CD8-positive, alpha-beta memory T cell (primary cell): ENCODE measurements at regions not wholly inside any gene's neighbourhood (a gene's known extent, or its start where the extent isn't known, plus 50 kb on each side); places are given as distances from the start of the nearest gene placed in this dataset.

Experiments
- CTCF ChIA-PET: fragments of 350-600 bp; sonication (Branson Sonifier 250); formaldehyde crosslinking; loops from one replicate; lab custom pipeline; 2021; ENCODE audit warnings: antibody characterized with exemption; lab: Charles Lee
- POLR2A ChIA-PET: fragments of 350-600 bp; sonication (Branson Sonifier 250); formaldehyde crosslinking; loops from one replicate; lab custom pipeline; 2021; ENCODE audit warnings: antibody characterized with exemption; lab: Charles Lee
- DNase-seq, 5 donors: peaks; one replicate each; pipeline versions ENCODE4 v3.0.0 to v3.0.0-alpha.2; 2020 to 2022; ENCODE audit warnings: mixed read lengths in 1 of 5
- H3K27ac ChIP-seq: one replicate; pipeline ENCODE4 v1.7.0; 2013; ENCODE audit warnings: low read depth, mild to moderate bottlenecking, low read length, moderate library complexity
- H3K27me3 ChIP-seq: 2 replicates; pipeline ENCODE4 v1.7.0; 2013; ENCODE audit warnings: low read length, mild to moderate bottlenecking; ENCODE audit not compliant: insufficient read depth, poor library complexity, severe bottlenecking
- H3K36me3 ChIP-seq: 2 replicates; pipeline ENCODE4 v1.7.0; 2013; ENCODE audit warnings: mild to moderate bottlenecking, low read length, moderate library complexity; ENCODE audit not compliant: insufficient read depth
- H3K4me1 ChIP-seq: 2 replicates; pipeline ENCODE4 v1.7.0; 2013; ENCODE audit warnings: mild to moderate bottlenecking, low read length, moderate library complexity; ENCODE audit not compliant: insufficient read depth
- H3K4me3 ChIP-seq: 2 replicates; pipeline ENCODE4 v1.7.0; 2013; ENCODE audit warnings: mild to moderate bottlenecking, low read length
- H3K9me3 ChIP-seq: 2 replicates; pipeline ENCODE4 v1.7.0; 2013; ENCODE audit warnings: mild to moderate bottlenecking, low read length
- H3K27ac Mint-ChIP-seq, 8 donors: one replicate each; pipeline ENCODE4 v1.8.0; 2020 to 2021; ENCODE audit warnings: mixed read lengths in 8 of 8, mild to moderate bottlenecking in 6 of 8, inconsistent platforms in 3 of 8, moderate library complexity in 3 of 8
- H3K27me3 Mint-ChIP-seq, 2 donors: one replicate each; pipeline ENCODE4 v1.8.0; 2020 to 2021; ENCODE audit warnings: mixed read lengths in 2 of 2, mild to moderate bottlenecking in 1 of 2, moderate library complexity in 1 of 2
- H3K36me3 Mint-ChIP-seq, 3 donors: one replicate each; pipeline ENCODE4 v1.8.0; 2020 to 2021; ENCODE audit warnings: mixed read lengths in 3 of 3, inconsistent platforms in 1 of 3, mild to moderate bottlenecking in 1 of 3
- H3K4me1 Mint-ChIP-seq, 3 donors: one replicate each; pipeline ENCODE4 v1.8.0; 2020 to 2021; ENCODE audit warnings: mixed read lengths in 3 of 3, inconsistent platforms in 1 of 3, mild to moderate bottlenecking in 1 of 3
- H3K4me3 Mint-ChIP-seq, 7 donors: one replicate each; pipeline ENCODE4 v1.8.0; 2020 to 2021; ENCODE audit warnings: mixed read lengths in 7 of 7, mild to moderate bottlenecking in 6 of 7, moderate library complexity in 4 of 7, inconsistent platforms in 2 of 7
- H3K9me3 Mint-ChIP-seq, 5 donors: one replicate each; pipeline ENCODE4 v1.8.0; 2020 to 2022; ENCODE audit warnings: mixed read lengths in 5 of 5, mild to moderate bottlenecking in 3 of 5, moderate library complexity in 2 of 5, inconsistent platforms in 1 of 5

- no peak overlapping the region for H3K27ac Mint-ChIP-seq
- H3K27me3 Mint-ChIP-seq = no peaks in the 10 kb centered on the region
- CTCF ChIA-PET = no interaction called here
- no peaks in the 10 kb centered on the region for H3K9me3 Mint-ChIP-seq
- no peak overlapping the region for H3K4me3 Mint-ChIP-seq
- Histone ChIP-seq H3K9me3 (no peaks in the 10 kb centered on the region), H3K4me1 (no peaks in the 10 kb centered on the region), H3K27ac (no peak overlapping the region), H3K27me3 (no peaks in the 10 kb centered on the region), H3K36me3 (no peaks in the 10 kb centered on the region), H3K4me3 (no peak overlapping the region)
- POLR2A ChIA-PET = no interaction called here
- no peak for DNase-seq
- peaks cover 0 to 2% (median 0%) of the 10 kb centered on the region in 3 donors for H3K36me3 Mint-ChIP-seq
- H3K4me1 Mint-ChIP-seq = peaks cover 0 to 3% (median 0%) of the 10 kb centered on the region in 3 donors
Observed at GRCh38 chr13:50267066-50267465, 251.8 kb downstream of the KCNRG start.

- Histone ChIP-seq H3K27ac (no peak overlapping the region), H3K9me3 (no peaks in the 10 kb centered on the region), H3K4me3 (no peak overlapping the region), H3K27me3 (no peaks in the 10 kb centered on the region), H3K4me1 (no peaks in the 10 kb centered on the region), H3K36me3 (no peaks in the 10 kb centered on the region)
- ChIA-PET POLR2A (no interaction called here), CTCF (interaction anchor here (0.6 kb wide), 1 partner anchor 18 kb away, joined by 4 read pairs; no protein-coding TSS in a partner anchor)
- H3K9me3 Mint-ChIP-seq = no peaks in the 10 kb centered on the region
- DNase-seq = no peak
- no peak overlapping the region for H3K4me3 Mint-ChIP-seq
- H3K27ac Mint-ChIP-seq = no peak overlapping the region
- peaks cover 0 to 3% (median 0%) of the 10 kb centered on the region in 3 donors for H3K4me1 Mint-ChIP-seq
- H3K36me3 Mint-ChIP-seq = peaks cover 0 to 4% (median 2%) of the 10 kb centered on the region in 3 donors
- no peaks in the 10 kb centered on the region for H3K27me3 Mint-ChIP-seq
Observed at GRCh38 chr13:50267917-50268316, 252.7 kb downstream of the KCNRG start.

DNA sequence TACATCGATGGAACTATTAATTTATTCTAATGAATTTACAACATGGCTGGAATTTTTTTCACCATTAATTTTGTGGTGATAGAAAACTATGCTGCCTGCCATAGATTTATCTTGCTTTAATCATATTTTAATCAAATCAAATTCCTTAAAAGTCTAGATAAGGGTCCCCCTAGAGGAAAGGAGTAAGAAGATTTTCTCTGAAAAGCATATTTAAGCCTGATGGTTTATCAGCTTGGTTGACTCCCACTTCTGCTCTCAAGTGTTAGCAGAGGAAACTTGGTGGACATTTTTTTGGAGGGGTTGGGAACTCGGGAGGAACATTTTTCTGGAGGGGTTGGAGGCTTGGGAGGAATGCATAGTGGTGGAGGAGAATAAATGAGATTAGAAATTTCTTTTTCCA is 253.3 kb downstream of the KCNRG start:
- no peak for DNase-seq
- Histone ChIP-seq H3K36me3 (no peaks in the 10 kb centered on the region), H3K9me3 (no peaks in the 10 kb centered on the region), H3K27ac (no peak overlapping the region), H3K4me3 (no peak overlapping the region), H3K4me1 (no peaks in the 10 kb centered on the region), H3K27me3 (no peaks in the 10 kb centered on the region)
- CTCF ChIA-PET = interaction anchor here (0.6 to 0.9 kb wide), 2 partner anchors 18 to 101 kb away, joined by 4 read pairs; no protein-coding TSS in a partner anchor
- Mint-ChIP-seq H3K4me3 (no peak overlapping the region), H3K4me1 (peaks cover 0 to 3% (median 0%) of the 10 kb centered on the region in 3 donors), H3K9me3 (no peaks in the 10 kb centered on the region), H3K36me3 (peaks cover 0 to 6% (median 2%) of the 10 kb centered on the region in 3 donors), H3K27me3 (peaks cover 0 to 1% of the 10 kb centered on the region in 2 donors), H3K27ac (no peak overlapping the region)
- POLR2A ChIA-PET = no interaction called here

DNA sequence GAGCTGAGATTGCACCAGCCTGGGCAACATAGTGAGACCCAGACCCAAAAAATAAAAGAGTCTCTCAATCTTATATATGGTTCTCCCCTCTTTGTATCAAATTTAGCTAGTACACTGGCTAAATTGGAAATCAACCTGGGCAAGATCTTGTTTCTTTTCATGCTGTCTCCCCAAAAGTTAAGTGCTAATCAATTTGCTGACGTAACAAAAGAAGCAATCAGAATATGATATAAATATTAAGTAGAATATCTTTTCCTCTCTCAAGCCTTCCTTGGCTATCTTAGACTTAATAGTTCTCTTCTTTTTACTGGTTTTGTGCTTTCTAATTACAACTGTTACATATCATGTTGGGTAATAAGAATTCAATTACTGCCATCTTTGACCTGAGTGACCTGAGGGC is 258.9 kb downstream of the KCNRG start:
- Histone ChIP-seq H3K4me1 (no peaks in the 10 kb centered on the region), H3K27me3 (no peaks in the 10 kb centered on the region), H3K9me3 (no peaks in the 10 kb centered on the region), H3K27ac (no peak overlapping the region), H3K36me3 (no peaks in the 10 kb centered on the region), H3K4me3 (no peak overlapping the region)
- Mint-ChIP-seq H3K4me3 (no peak overlapping the region), H3K4me1 (peaks cover 0 to 2% (median 0%) of the 10 kb centered on the region in 3 donors), H3K36me3 (peaks cover 0 to 21% (median 4%) of the 10 kb centered on the region in 3 donors), H3K9me3 (peaks cover 0 to 6% (median 0%) of the 10 kb centered on the region in 5 donors), H3K27ac (no peak overlapping the region), H3K27me3 (peaks cover 0 to 3% of the 10 kb centered on the region in 2 donors)
- ChIA-PET POLR2A (no interaction called here), CTCF (no interaction called here)
- no peak for DNase-seq

- peaks cover 0 to 6% (median 0%) of the 10 kb centered on the region in 5 donors for H3K9me3 Mint-ChIP-seq
- H3K36me3 Mint-ChIP-seq = peaks cover 0 to 21% (median 4%) of the 10 kb centered on the region in 3 donors
- ChIA-PET CTCF (no interaction called here), POLR2A (no interaction called here)
- no peaks in the 10 kb centered on the region for H3K9me3 ChIP-seq
- H3K27me3 ChIP-seq = no peaks in the 10 kb centered on the region
- H3K4me1 Mint-ChIP-seq = peaks cover 0 to 1% (median 0%) of the 10 kb centered on the region in 3 donors
- no peak overlapping the region for H3K4me3 Mint-ChIP-seq
- no peak overlapping the region for H3K4me3 ChIP-seq
- H3K27ac Mint-ChIP-seq = peak overlapping the region in 1 of 8 donors; percentile 26
- no peaks in the 10 kb centered on the region for H3K36me3 ChIP-seq
- no peak overlapping the region for H3K27ac ChIP-seq
- DNase-seq = no peak
- no peaks in the 10 kb centered on the region for H3K4me1 ChIP-seq
- H3K27me3 Mint-ChIP-seq = peaks cover 0 to 3% of the 10 kb centered on the region in 2 donors
Observed at GRCh38 chr13:50275392-50276063, 260.3 kb downstream of the KCNRG start.

- Histone ChIP-seq H3K27ac (no peak overlapping the region), H3K9me3 (no peaks in the 10 kb centered on the region), H3K36me3 (no peaks in the 10 kb centered on the region), H3K4me3 (no peak overlapping the region), H3K27me3 (no peaks in the 10 kb centered on the region), H3K4me1 (no peaks in the 10 kb centered on the region)
- Mint-ChIP-seq H3K27me3 (peaks cover 0 to 3% of the 10 kb centered on the region in 2 donors), H3K4me3 (no peak overlapping the region), H3K4me1 (no peaks in the 10 kb centered on the region), H3K36me3 (peaks cover 0 to 21% (median 4%) of the 10 kb centered on the region in 3 donors), H3K27ac (no peak overlapping the region), H3K9me3 (peaks cover 0 to 6% (median 0%) of the 10 kb centered on the region in 5 donors)
- ChIA-PET CTCF (no interaction called here), POLR2A (no interaction called here)
- DNase-seq = no peak
Observed at GRCh38 chr13:50276550-50276949, 261.3 kb downstream of the KCNRG start.

GRCh38 chr13:50277127-50277526 is 261.9 kb downstream of the KCNRG start:
- no peak for DNase-seq
- Histone ChIP-seq H3K27ac (no peak overlapping the region), H3K9me3 (no peaks in the 10 kb centered on the region), H3K27me3 (no peaks in the 10 kb centered on the region), H3K4me3 (no peak overlapping the region), H3K4me1 (no peaks in the 10 kb centered on the region), H3K36me3 (no peaks in the 10 kb centered on the region)
- H3K27me3 Mint-ChIP-seq = peaks cover 0 to 3% of the 10 kb centered on the region in 2 donors
- peaks cover 0 to 6% (median 2%) of the 10 kb centered on the region in 5 donors for H3K9me3 Mint-ChIP-seq
- peaks cover 0 to 21% (median 4%) of the 10 kb centered on the region in 3 donors for H3K36me3 Mint-ChIP-seq
- no peak overlapping the region for H3K4me3 Mint-ChIP-seq
- ChIA-PET CTCF (no interaction called here), POLR2A (no interaction called here)
- H3K27ac Mint-ChIP-seq = peak overlapping the region in 1 of 8 donors; percentile 2
- H3K4me1 Mint-ChIP-seq = no peaks in the 10 kb centered on the region

DNA sequence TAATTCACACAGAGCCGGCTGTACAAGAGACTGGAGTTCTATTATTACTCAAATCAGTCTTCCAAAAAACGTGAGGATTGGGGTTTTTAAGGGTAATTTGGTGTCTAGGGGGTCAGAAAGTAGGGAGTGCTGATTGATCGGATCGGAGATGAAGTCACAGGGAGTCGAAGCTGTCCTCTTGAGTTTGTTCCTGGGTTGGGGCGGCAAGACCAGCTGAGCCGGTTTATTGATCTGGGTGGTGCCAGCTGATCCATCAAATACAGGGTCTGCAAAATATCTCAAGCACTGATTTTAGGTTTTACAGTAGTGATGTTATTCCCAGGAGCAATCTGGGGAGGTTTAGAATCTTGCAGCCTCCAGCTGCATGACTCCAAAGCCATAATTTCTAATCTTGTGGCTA is 262.7 kb downstream of the KCNRG start:
- ChIA-PET POLR2A (no interaction called here), CTCF (no interaction called here)
- Histone ChIP-seq H3K27me3 (no peaks in the 10 kb centered on the region), H3K4me3 (no peak overlapping the region), H3K9me3 (no peaks in the 10 kb centered on the region), H3K27ac (no peak overlapping the region), H3K36me3 (no peaks in the 10 kb centered on the region), H3K4me1 (no peaks in the 10 kb centered on the region)
- Mint-ChIP-seq H3K27ac (no peak overlapping the region), H3K36me3 (peaks cover 0 to 16% (median 4%) of the 10 kb centered on the region in 3 donors), H3K27me3 (peaks cover 0 to 3% of the 10 kb centered on the region in 2 donors), H3K4me1 (no peaks in the 10 kb centered on the region), H3K4me3 (no peak overlapping the region), H3K9me3 (peaks cover 0 to 6% (median 2%) of the 10 kb centered on the region in 5 donors)
- DNase-seq = no peak
